B cell (primary cell): ENCODE measurements at regions not wholly inside any gene's neighbourhood (a gene's known extent, or its start where the extent isn't known, plus 50 kb on each side); places are given as distances from the start of the nearest gene placed in this dataset.

Experiments used
- ATAC-seq: fragments of 200-7000 bp; cut with Tn5 transposase; one replicate; pipeline ENCODE4 v1.10.0; 2021; ENCODE audit warnings: low read depth, mild to moderate bottlenecking, moderate number of reproducible peaks, moderate library complexity
- CTCF ChIA-PET: fragments of 350-600 bp; sonication (Branson Sonifier 250); formaldehyde crosslinking; loops from one replicate; lab custom pipeline; 2021; ENCODE audit warnings: antibody characterized with exemption, inconsistent platforms; lab: Charles Lee
- POLR2A ChIA-PET: fragments of 350-600 bp; sonication (Branson Sonifier 250); formaldehyde crosslinking; loops from one replicate; lab custom pipeline; 2021; ENCODE audit warnings: antibody characterized with exemption; lab: Charles Lee
- DNase-seq: peaks from one replicate; pipeline ENCODE4 v3.0.0; 2013
- H2AFZ ChIP-seq: 2 replicates; pipeline ENCODE4 v1.6.1; 2012; ENCODE audit warnings: mild to moderate bottlenecking, low read depth, low read length; ENCODE audit not compliant: insufficient read depth, poor library complexity, severe bottlenecking
- H3K27ac ChIP-seq, 2 donors: 1 replicate in 1 of 2; 2 replicates in 1 of 2; pipeline ENCODE4 v1.5.1; 2012 to 2013; ENCODE audit warnings: low read length in 2 of 2, mild to moderate bottlenecking in 2 of 2, moderate library complexity in 1 of 2
- H3K27me3 ChIP-seq, 4 experiments: fragments of 200-600 bp in 1 of 4; sonication (generic) in 1 of 4; replicated peaks in 1 of 4; 1 replicate in 2 of 4; 2 replicates in 2 of 4; pipeline versions ENCODE4 v1.6.1 to v1.7.0; 2013 to 2016; ENCODE audit warnings: low read length in 3 of 4, mild to moderate bottlenecking in 2 of 4, mixed read lengths in 1 of 4, moderate library complexity in 1 of 4; ENCODE audit not compliant: insufficient read depth in 4 of 4, control insufficient read depth in 3 of 4; ENCODE audit errors: control extremely low read depth in 1 of 4
- H3K36me3 ChIP-seq, 2 experiments: replicated peaks in 1 of 2; 1 replicate in 1 of 2; 2 replicates in 1 of 2; pipeline versions ENCODE4 v1.6.1 to v1.7.1; 2013; ENCODE audit warnings: low read length in 1 of 2; ENCODE audit not compliant: insufficient read depth in 2 of 2, control insufficient read depth in 1 of 2; ENCODE audit errors: control extremely low read depth in 1 of 2, extremely low read depth in 1 of 2
- H3K4me1 ChIP-seq, 2 donors: fragments of 200-600 bp in 1 of 2; sonication (generic) in 1 of 2; 1 replicate in 1 of 2; 2 replicates in 1 of 2; pipeline versions ENCODE4 v1.5.1 to v1.6.1; 2013 to 2017; ENCODE audit warnings: low read length in 2 of 2; ENCODE audit not compliant: control insufficient read depth in 2 of 2, insufficient read depth in 2 of 2
- H3K4me2 ChIP-seq: replicated peaks from 2 replicates; pipeline ENCODE3; 2012; ENCODE audit warnings: mild to moderate bottlenecking, low read depth, low read length; ENCODE audit not compliant: poor library complexity, severe bottlenecking
- H3K4me3 ChIP-seq, 5 experiments: fragments of 200-600 bp in 1 of 5; sonication (generic) in 1 of 5; 1 replicate in 3 of 5; 2 replicates in 2 of 5; pipeline versions ENCODE4 v1.5.1 to v1.7.0; 2011 to 2016; ENCODE audit warnings: low read length in 4 of 5, mild to moderate bottlenecking in 4 of 5, low read depth in 2 of 5, control low read depth in 1 of 5, moderate library complexity in 1 of 5; ENCODE audit not compliant: insufficient read depth in 1 of 5; ENCODE audit errors: control extremely low read depth in 1 of 5, extremely low read depth in 1 of 5
- H3K79me2 ChIP-seq: fragments of 200-600 bp; sonication (generic); one replicate; pipeline ENCODE4 v1.6.0; 2016; ENCODE audit warnings: low read length; ENCODE audit not compliant: control insufficient read depth, insufficient read depth
- H3K9ac ChIP-seq: fragments of 200-600 bp; sonication (generic); 2 replicates; pipeline ENCODE4 v1.6.1; 2017; ENCODE audit warnings: mild to moderate bottlenecking, low read length, moderate library complexity
- H3K9me3 ChIP-seq, 3 donors: one replicate each; pipeline versions ENCODE4 v1.6.1 to v1.7.1; 2013; ENCODE audit warnings: low read length in 2 of 3; ENCODE audit not compliant: control insufficient read depth in 2 of 3, insufficient read depth in 1 of 3; ENCODE audit errors: control extremely low read depth in 1 of 3
- H4K20me1 ChIP-seq: 2 replicates; pipeline ENCODE4 v1.6.0; 2012; ENCODE audit warnings: mild to moderate bottlenecking, low read length; ENCODE audit not compliant: insufficient read depth, control insufficient read depth, poor library complexity, severe bottlenecking
- H3K27ac Mint-ChIP-seq: one replicate; pipeline ENCODE4 v1.8.0; 2021; ENCODE audit warnings: mixed read lengths
- H3K27me3 Mint-ChIP-seq: one replicate; pipeline ENCODE4 v1.8.0; 2021; ENCODE audit warnings: mixed read lengths
- H3K4me1 Mint-ChIP-seq: one replicate; pipeline ENCODE4 v1.8.0; 2021; ENCODE audit warnings: mixed read lengths
- H3K4me3 Mint-ChIP-seq: one replicate; pipeline ENCODE4 v1.8.0; 2021; ENCODE audit warnings: mixed read lengths
- H3K9me3 Mint-ChIP-seq: one replicate; pipeline ENCODE4 v1.8.0; 2022; ENCODE audit warnings: mixed read lengths; ENCODE audit not compliant: insufficient read depth
- CTCF ChIP-seq: fragments of 200-600 bp; IDR thresholded peaks from one replicate; pipeline ENCODE4 v1.8.0; 2022; ENCODE audit warnings: antibody characterized with exemption, mild to moderate bottlenecking
- EZH2 ChIP-seq: IDR thresholded peaks from 2 replicates; pipeline ENCODE4 v1.6.1; 2012; ENCODE audit warnings: borderline replicate concordance, low read depth, mild to moderate bottlenecking, moderate library complexity, low read length; ENCODE audit not compliant: insufficient read depth, poor library complexity, severe bottlenecking
- WGBS: methylation state at CpG from one replicate; pipeline ENCODE4 v1.1.5; 2013; ENCODE audit warnings: missing lambda C conversion rate; ENCODE audit not compliant: insufficient coverage; 5-methylcytosine and 5-hydroxymethylcytosine counted together
- intact Hi-C: fragments of 100-400 bp; cut with micrococcal nuclease; formaldehyde crosslinking; loops from one replicate; pipeline ENCODE4 v1.10.0; 2022

DNA sequence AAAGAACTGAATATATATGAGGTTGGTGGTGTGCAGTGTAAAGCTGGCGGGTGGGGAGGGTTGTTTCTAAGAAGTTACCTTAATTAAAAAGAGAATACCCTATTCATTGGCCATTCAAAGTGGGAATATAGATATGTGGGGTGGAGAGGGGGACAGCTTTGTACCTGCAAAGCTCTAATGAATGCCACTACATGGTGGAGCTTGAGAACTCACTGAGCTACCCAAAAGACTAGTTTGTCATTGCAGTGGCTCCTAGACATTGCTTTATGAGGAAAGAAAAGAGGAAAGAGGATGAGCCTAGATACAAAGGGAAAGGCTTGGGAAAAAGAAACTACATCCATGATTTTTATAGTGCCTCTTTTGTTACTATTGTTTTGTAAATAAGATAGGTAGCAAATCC is 209.9 kb upstream of the SPRY1 start:
- Histone ChIP-seq H3K79me2 (no peaks in the 10 kb centered on the region), H3K27me3 (no peaks in the 10 kb centered on the region), H3K4me2 (no peak overlapping the region), H4K20me1 (no peaks in the 10 kb centered on the region), H3K27ac (no peak overlapping the region), H3K36me3 (no peaks in the 10 kb centered on the region), H3K4me3 (no peak overlapping the region), H3K9ac (no peak overlapping the region), H3K4me1 (no peaks in the 10 kb centered on the region), H3K9me3 (no peaks in the 10 kb centered on the region), H2AFZ (no peak overlapping the region)
- ChIA-PET CTCF (no interaction called here), POLR2A (no interaction called here)
- Mint-ChIP-seq H3K27me3 (no peaks in the 10 kb centered on the region), H3K9me3 (no peaks in the 10 kb centered on the region), H3K27ac (no peak overlapping the region), H3K4me1 (no peaks in the 10 kb centered on the region), H3K4me3 (no peak overlapping the region)
- ATAC-seq (no peak), DNase-seq (no peak)
- intact Hi-C loops = no loop called here
- TF ChIP-seq EZH2 (no peak), CTCF (no peak)
- WGBS = no CpG with 5 or more reads among the region's 1 CpG

- Mint-ChIP-seq H3K27me3 (no peaks in the 10 kb centered on the region), H3K9me3 (no peaks in the 10 kb centered on the region), H3K27ac (no peak overlapping the region), H3K4me3 (no peak overlapping the region), H3K4me1 (no peaks in the 10 kb centered on the region)
- no peak overlapping the region for H2AFZ ChIP-seq
- no peak for DNase-seq
- ChIA-PET CTCF (no interaction called here), POLR2A (no interaction called here)
- TF ChIP-seq EZH2 (no peak), CTCF (no peak)
- H3K27me3 ChIP-seq = no peaks in the 10 kb centered on the region
- H4K20me1 ChIP-seq = no peaks in the 10 kb centered on the region
- H3K27ac ChIP-seq = no peak overlapping the region
- H3K9me3 ChIP-seq = no peaks in the 10 kb centered on the region
- no peak for ATAC-seq
- H3K4me1 ChIP-seq = no peaks in the 10 kb centered on the region
- no peaks in the 10 kb centered on the region for H3K79me2 ChIP-seq
- H3K4me3 ChIP-seq = no peak overlapping the region
- no peaks in the 10 kb centered on the region for H3K36me3 ChIP-seq
- no peak overlapping the region for H3K9ac ChIP-seq
- WGBS = 93% methylated on average over 2 of the region's 5 CpGs
- intact Hi-C loops = no loop called here
- no peak overlapping the region for H3K4me2 ChIP-seq
Measured at GRCh38 chr4:123190176-123190575, 206.4 kb upstream of the SPRY1 start.
